Glutamatergic neuron (in vitro differentiated cells): ENCODE measurements at regions not wholly inside any gene's neighbourhood (a gene's known extent, or its start where the extent isn't known, plus 50 kb on each side); places are given as distances from the start of the nearest gene placed in this dataset.

Experiments
- DNase-seq: peaks from one replicate; pipeline ENCODE4 v3.0.0; 2022
- H3K27ac Mint-ChIP-seq: one replicate; pipeline ENCODE4 v1.8.0; 2020; ENCODE audit warnings: mild to moderate bottlenecking, mixed read lengths, inconsistent platforms; ENCODE audit not compliant: unreplicated experiment
- H3K27me3 Mint-ChIP-seq: one replicate; pipeline ENCODE4 v1.8.0; 2020; ENCODE audit warnings: mild to moderate bottlenecking, moderate library complexity, mixed read lengths, inconsistent platforms; ENCODE audit not compliant: unreplicated experiment
- H3K36me3 Mint-ChIP-seq: one replicate; pipeline ENCODE4 v1.8.0; 2020; ENCODE audit warnings: mild to moderate bottlenecking, mixed read lengths, inconsistent platforms; ENCODE audit not compliant: unreplicated experiment
- H3K4me1 Mint-ChIP-seq: one replicate; pipeline ENCODE4 v1.8.0; 2020; ENCODE audit warnings: mild to moderate bottlenecking, low read depth, mixed read lengths, inconsistent platforms; ENCODE audit not compliant: unreplicated experiment
- H3K4me3 Mint-ChIP-seq: one replicate; pipeline ENCODE4 v1.8.0; 2020; ENCODE audit warnings: mild to moderate bottlenecking, mixed read lengths, inconsistent platforms; ENCODE audit not compliant: unreplicated experiment
- H3K9me3 Mint-ChIP-seq: one replicate; pipeline ENCODE4 v1.8.0; 2020; ENCODE audit warnings: mild to moderate bottlenecking, moderate library complexity, mixed read lengths, inconsistent platforms; ENCODE audit not compliant: unreplicated experiment
- TF ChIP-seq, protein P1 (sequence below): fragments of 200-600 bp; sonication (generic); IDR thresholded peaks from one replicate; pipeline ENCODE4 v1.5.0; 2021; ENCODE audit not compliant: partially characterized antibody, unreplicated experiment

DNA sequence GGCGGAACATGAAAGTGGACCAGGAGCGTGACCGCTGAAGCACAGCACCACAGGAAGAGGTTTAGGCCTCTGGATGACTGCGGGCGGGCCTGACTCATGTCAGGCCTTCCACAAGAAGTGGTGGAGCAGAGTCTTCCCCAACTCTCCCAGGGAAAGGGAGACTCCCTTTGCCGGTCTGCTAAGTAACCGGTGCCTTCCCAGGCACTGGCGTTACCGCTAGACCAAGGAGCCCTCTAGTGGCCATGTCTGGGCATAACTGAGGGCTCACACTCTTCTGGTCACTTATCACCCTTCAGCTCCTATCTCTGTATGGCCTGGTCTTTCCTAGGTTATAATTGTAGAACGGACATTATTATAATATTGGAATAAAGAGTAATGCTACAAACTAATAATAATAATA, 1931.9 kb downstream of the TP53TG3F start:
- Mint-ChIP-seq H3K36me3 (no peaks in the 10 kb centered on the region), H3K4me3 (no peak overlapping the region), H3K9me3 (peaks cover 13% of the 10 kb centered on the region), H3K27ac (no peak overlapping the region), H3K27me3 (peaks cover 8% of the 10 kb centered on the region), H3K4me1 (no peaks in the 10 kb centered on the region)
- TF ChIP-seq, protein P1, sequence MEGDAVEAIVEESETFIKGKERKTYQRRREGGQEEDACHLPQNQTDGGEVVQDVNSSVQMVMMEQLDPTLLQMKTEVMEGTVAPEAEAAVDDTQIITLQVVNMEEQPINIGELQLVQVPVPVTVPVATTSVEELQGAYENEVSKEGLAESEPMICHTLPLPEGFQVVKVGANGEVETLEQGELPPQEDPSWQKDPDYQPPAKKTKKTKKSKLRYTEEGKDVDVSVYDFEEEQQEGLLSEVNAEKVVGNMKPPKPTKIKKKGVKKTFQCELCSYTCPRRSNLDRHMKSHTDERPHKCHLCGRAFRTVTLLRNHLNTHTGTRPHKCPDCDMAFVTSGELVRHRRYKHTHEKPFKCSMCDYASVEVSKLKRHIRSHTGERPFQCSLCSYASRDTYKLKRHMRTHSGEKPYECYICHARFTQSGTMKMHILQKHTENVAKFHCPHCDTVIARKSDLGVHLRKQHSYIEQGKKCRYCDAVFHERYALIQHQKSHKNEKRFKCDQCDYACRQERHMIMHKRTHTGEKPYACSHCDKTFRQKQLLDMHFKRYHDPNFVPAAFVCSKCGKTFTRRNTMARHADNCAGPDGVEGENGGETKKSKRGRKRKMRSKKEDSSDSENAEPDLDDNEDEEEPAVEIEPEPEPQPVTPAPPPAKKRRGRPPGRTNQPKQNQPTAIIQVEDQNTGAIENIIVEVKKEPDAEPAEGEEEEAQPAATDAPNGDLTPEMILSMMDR, result peak; percentile 13
- DNase-seq, result peak; percentile 17

DNA sequence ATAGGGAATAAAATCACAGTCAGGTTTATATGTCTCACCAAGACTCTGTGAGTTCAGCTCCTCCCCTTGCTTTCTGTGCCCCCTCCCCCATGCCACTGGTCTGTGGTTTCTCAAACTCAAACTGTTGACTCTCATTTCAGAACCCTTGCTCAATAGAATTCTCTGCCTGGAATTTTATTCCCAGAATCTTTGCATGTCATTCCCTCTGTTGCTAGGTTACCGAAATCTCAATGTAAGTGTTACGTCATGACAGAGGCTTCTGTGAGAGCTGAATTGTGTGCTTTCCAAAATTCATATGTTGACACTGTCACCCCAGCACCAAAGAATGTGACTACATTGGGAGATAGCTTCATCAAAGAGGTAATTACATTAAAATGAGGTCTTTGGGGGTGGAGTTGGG, 1938.8 kb downstream of the TP53TG3F start:
- Mint-ChIP-seq H3K36me3 (peaks cover 9% of the 10 kb centered on the region), H3K27ac (no peak overlapping the region), H3K9me3 (peaks cover 13% of the 10 kb centered on the region), H3K4me3 (no peak overlapping the region), H3K27me3 (peaks cover 7% of the 10 kb centered on the region), H3K4me1 (no peaks in the 10 kb centered on the region)
- no peak for DNase-seq
- TF ChIP-seq, protein P1, result no peak

DNA sequence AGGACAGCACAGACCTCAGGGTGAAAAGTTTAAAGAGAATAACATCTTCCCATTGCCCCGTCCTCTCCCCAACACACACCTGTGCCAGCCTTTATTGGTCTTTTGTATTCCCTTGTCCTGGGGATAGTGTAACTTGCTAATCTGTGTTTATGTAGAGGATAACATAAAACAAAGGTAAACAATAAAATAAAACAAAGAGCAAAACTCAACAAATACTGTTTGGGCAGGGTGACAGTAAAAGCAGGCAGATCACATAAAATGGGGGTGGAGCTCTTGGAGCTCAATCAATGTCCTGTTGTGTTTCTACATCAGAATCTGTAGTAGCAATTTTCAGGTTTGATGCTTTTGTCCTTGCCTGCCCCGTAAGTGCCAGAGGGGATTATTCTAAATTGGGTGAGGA, 1939.7 kb downstream of the TP53TG3F start:
- peaks cover 5% of the 10 kb centered on the region for H3K27me3 Mint-ChIP-seq
- TF ChIP-seq, protein P1, result no peak
- H3K4me1 Mint-ChIP-seq, result no peaks in the 10 kb centered on the region

DNA sequence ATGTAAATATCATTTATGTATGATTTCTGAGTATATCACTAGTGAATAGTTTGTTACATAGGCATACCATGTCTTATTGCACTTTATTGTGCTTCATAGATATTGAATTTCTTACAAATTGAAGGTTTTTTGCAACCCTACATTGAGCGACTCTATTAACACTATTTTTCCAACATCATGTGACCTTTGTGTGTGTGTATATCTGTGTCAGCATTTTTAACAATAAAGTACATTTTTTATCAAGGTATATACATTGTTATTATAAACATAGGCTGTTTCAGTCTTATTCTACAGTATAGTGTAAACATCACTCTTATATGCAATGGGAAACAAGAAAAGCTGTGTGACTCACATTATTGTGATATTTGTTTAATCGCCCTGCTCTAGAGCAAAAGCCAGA, 1944.9 kb downstream of the TP53TG3F start:
- Mint-ChIP-seq H3K27ac (no peak overlapping the region), H3K4me3 (no peak overlapping the region), H3K27me3 (peaks cover 3% of the 10 kb centered on the region), H3K36me3 (peaks cover 8% of the 10 kb centered on the region), H3K9me3 (peaks cover 12% of the 10 kb centered on the region), H3K4me1 (no peaks in the 10 kb centered on the region)
- DNase-seq, result no peak
- TF ChIP-seq, protein P1, result no peak

More for the DNA sequence above, 1939.7 kb downstream of the TP53TG3F start:
- DNase-seq, result no peak
- Mint-ChIP-seq H3K4me3 (no peak overlapping the region), H3K27ac (no peak overlapping the region), H3K36me3 (peaks cover 9% of the 10 kb centered on the region), H3K9me3 (peaks cover 11% of the 10 kb centered on the region)

DNA sequence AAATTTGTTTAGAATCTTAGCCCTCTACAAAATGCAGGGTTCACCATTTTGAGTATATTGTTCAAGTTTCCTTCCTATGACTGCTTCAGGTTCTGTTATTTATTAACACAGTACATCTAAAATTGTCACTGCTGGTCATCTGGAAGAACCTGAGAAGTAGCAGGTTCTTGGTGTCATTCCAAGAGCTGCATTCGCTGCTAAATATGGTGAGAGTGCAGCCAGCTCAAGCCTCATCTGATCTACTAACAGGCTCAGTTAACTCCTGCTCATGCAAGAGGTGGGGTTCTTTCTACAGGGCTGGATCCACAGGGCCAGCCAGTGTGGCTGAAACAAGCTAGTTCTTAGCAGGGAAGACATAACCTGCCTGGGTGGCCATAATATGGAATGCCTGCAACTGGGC, 1946.1 kb downstream of the TP53TG3F start:
- TF ChIP-seq, protein P1, result no peak
- Mint-ChIP-seq H3K4me1 (no peaks in the 10 kb centered on the region), H3K36me3 (peaks cover 8% of the 10 kb centered on the region), H3K27ac (no peak overlapping the region), H3K9me3 (peaks cover 13% of the 10 kb centered on the region), H3K27me3 (peaks cover 1% of the 10 kb centered on the region), H3K4me3 (no peak overlapping the region)
- no peak for DNase-seq
